GM18867 (cell line): ENCODE measurements at regions not wholly inside any gene's neighbourhood (a gene's known extent, or its start where the extent isn't known, plus 50 kb on each side); places are given as distances from the start of the nearest gene placed in this dataset.
A peak's percentile ranks its signal among the peaks of the same experiment; 100 is the strongest.
"Not testable (repeated sequence)": the region's sequence is repeated elsewhere in the genome, so short reads cannot be mapped to it uniquely, and the experiment has no call there.

ENCODE experiments used
- ATAC-seq: cut with Tn5 transposase; IDR thresholded peaks from one replicate; pipeline ENCODE4 v1.9.1; 2021; ENCODE audit warnings: mild to moderate bottlenecking, moderate library complexity; ENCODE audit not compliant: unreplicated experiment

DNA sequence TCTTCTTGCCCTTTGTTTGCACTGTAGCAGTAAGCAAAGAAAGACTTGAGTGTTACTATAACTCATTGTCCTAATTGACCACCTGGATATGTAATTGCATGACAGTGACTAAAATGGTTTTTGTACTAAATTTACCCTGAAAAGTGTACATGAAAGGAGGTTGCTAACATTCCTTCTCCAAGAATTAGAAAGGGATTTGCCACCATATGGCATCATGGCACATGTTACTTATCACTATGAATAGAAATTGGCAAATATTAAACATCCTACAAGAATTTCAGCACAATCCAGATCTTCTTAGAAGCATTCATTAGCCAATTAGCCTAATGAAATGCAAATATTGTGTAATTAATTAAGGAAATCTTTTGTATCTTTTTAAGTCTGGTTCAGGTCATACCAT is 834.2 kb downstream of the STPG2 start:
- ATAC-seq, result no peak

DNA sequence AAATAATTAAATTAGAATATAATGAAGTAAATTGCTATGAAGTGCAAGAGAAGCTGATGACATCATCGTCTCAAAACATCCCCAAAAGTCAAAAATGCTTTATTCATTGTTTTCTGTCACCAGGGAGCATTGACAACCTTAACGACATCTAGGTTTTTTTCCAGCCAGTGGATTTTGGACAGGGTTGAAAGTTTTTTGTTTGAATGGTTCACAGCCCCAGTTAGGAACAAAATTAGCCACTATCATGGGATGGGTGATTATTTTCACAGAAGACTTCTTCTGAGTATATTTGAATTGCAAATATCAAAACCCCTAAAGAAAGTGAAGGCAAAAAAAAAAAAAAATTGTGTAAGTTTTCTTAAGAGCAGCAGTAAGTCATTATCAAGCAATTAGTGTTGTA is 826.1 kb downstream of the STPG2 start:
- ATAC-seq, result no peak

DNA sequence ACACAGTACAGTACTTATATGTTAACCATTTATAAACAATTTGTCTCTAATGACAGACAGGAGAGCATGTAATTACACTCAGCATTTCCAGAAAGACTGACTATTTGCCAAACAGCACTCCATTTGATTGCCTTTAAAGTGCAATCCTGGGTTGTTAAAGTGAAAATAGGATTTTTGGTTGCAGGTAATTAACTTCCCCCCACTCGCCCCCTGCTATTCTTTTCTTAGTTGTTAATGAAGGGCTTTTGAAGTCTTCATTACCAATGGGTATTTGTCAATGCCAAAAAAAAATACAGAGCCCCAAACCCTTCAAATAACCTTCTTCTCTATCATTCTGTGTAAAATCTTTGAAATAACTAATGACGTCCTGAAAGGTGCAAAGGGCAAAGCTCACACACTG is 825.6 kb downstream of the STPG2 start:
- ATAC-seq, result no peak

DNA sequence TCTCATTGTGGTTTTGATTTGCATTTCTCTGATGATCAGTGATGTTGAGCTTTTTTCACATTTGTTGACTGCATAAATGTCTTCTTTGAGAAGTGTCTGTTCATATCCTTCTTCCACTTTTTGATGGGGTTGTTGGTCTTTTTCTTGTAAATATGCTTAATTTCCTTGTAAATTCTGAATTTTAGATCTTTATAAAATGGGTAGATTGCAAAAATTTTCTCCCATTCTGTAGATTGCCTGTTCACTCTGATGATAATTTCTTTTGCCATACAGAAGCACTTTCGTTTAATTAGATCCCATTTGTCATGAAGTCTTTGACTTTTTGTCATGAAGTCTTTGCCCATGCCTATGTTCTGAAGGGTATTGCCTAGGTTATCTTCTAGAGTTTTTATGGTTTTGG is 817.5 kb downstream of the STPG2 start:
- ATAC-seq, result not testable (repeated sequence)

DNA sequence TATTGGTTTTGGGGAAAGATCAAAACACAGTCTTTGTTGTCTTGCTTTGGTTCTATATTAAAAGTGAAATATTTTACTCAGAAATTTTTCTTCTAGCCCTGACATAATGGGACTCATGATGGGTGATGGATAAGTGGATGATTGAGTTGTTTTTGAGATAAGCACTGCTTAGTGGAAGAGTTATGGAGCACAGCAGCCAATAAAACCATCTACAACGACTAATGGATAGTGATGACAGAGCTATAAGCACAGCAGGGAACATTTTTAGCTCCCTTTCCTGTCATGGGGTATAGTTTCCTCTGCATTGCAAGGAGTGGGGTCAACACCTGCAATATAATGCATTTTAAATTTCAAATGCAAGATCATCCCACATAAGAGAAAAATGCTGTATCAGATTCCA is 812.4 kb downstream of the STPG2 start:
- no peak for ATAC-seq

DNA sequence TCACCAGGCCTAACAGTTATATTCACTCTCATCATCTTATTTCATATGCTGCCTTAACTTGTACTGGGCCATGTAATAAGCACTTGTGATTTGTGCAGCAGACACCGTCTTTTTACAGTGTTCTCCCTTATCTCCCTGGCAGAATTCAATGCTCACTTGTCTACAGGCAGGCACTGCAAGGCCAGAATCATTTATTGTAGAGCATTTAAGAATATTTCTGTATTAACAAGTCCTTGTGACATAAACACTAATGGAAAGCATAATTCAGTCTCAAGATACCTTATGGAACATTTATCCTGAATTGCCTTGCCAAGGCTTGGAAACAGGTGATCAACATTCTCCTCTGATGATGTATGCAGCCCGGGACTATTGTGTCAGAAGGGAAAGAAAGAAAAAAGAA is 808.9 kb downstream of the STPG2 start:
- ATAC-seq, result no peak

DNA sequence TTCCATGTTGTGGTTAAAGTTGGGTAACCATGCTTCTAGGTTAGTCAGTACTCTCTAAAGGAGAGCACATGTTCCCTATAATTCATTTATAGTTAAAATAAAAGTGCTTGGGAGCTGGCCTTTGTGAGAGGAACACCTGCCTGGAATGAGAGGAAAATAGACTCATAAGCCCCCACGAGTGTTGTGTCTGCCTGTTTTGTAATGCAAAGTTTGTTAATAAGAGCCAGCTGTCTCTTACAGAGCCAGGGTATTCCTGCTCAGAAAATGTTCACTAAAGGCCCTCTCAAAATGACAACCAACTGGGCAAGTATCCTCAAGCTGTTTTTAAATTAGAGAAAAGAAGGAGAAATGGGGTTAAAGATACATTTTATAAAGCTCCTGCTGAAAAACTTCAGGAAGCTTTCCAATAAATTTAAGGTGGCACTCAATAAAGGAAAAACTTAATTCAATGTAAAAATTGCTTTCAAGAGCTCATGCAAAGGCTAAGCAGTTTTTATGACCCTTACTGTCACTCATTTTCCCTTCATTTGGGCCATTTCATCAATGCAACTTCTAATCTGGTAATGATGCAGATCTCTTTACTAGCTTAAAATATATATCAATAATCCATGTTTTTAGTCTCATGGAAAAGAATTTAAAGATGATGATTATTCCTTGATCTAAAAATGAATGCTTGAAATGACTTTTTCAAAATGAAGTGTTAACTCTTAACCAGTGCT is 793.6 kb downstream of the STPG2 start:
- ATAC-seq, result no peak

DNA sequence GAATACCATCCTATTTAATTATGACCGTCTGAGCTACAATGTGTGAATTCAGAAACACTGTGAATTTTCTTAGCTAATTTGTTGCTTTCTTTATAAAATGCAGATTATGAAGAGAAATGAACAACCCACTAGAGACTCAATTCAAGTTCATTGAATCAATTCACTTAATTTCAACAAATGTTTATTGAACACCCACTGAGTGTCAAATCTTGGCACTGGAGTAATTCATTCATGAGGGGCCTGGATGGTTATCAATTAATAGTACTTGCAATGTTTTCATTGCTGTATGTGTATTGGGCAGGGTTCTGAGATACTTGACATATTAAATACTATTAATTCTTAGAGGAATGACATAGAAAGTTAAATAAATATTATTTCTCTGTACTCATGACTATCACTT is 789.4 kb downstream of the STPG2 start:
- ATAC-seq, result no peak

DNA sequence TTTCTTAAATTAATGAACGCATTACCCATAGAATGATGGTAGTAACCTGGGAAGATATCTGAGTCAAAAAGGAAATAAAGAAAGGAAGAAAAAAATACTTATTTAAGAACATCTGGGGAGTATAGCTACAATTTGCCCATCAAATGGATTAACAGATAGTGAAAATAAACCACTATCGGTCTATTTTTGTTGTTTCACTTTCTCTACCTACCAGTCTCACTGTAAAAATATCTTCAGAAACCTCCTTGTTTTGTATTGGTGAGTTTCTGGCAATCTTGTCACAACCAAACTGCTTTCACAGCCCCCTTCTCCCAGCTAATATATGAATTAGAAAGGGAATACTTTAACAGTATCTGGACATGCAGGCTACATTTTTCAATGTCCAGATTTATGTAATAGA is 783.5 kb downstream of the STPG2 start:
- peak; percentile 91 for ATAC-seq

DNA sequence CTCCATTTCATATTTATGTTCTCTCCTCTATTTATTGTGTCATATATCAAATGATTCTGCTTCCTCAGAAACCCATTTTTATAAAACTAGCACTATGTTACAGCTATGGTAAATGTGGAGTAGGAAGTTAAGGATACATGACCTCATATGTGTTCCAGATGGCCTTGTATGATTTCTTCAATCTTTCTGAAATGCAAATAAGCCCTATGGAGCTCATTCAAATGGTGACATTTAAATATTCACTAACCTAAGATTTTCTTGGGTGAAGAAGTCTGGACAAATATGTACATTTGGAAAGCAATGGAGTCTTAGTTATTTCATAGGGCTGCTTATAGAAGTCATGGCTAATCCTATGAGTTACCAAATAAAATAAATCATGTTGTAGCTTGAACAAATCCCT is 782.5 kb downstream of the STPG2 start:
- no peak for ATAC-seq

DNA sequence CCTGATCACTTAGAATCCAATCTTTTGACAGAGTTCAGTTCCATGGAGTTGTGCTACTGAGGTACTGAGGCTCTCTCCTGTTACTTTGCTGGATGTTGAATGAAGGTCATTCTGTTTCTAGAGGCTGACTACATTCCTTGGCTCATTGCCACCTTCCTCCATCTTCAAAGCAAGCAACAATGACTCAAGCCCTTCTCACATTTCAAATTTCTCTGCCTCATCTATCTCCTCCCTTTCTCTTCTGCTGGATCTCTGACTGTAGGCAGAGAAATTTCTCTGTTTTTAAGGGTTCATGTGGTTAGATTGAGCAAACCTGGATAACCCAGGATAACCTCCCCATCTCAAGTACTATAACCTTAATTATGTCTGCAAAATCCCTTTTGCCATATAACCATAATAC is 775.4 kb downstream of the STPG2 start:
- ATAC-seq, result no peak

DNA sequence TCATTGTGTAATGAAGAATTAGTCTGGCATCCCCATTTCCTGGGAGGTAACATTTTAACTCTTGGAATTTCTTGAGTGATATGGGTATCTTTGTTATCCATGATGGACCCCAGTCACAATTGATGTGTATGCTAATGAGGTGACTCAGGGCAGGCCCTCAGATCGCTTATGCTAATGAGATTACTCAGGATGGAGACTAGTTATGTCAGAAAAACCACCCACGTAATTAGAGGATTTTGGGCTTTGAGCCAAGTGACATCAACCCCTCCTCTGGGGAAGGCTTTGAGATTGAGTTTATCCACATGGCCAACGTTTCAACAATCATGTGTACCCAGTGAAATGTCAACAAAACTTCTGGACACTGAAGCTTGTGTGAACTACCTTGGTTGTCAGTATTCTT is 772.7 kb downstream of the STPG2 start:
- ATAC-seq, result no peak

DNA sequence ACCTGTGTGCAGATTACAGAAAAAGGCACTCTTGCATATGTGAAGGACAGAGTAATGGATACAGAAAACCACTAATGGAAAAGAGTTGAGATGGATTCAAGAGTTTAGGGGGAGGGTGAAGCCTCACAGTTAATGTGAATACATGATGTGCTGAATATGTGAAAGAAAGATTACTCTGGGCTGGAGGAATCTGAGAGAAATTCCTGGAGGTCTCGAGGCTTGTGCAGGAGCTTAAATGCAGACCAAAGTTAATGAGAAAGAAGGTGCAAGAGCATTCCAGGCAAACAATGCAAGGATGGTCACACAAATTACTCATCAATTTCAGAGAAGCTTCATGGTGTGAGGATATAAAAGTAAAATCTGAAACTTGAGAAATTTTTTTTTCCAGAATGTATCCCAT is 768.8 kb downstream of the STPG2 start:
- no peak for ATAC-seq

DNA sequence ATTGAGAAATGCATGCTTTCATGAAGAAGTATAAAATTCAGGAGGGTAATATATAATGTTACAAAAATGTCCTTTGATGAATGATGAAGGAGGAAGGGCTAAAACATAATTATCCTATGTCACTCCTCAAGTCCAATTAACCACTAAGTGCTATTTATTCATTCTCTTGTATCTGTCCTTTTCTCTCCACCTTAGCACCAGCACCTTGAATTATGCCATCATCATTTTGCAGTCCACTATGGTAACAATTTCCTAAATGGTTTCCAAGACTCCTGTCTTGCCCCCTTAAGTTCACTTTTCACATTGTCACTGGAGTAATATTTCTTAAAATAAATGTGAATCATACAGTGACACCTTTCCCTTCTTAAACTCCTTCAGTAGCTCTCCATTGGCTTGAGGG is 756.3 kb downstream of the STPG2 start:
- ATAC-seq, result no peak

DNA sequence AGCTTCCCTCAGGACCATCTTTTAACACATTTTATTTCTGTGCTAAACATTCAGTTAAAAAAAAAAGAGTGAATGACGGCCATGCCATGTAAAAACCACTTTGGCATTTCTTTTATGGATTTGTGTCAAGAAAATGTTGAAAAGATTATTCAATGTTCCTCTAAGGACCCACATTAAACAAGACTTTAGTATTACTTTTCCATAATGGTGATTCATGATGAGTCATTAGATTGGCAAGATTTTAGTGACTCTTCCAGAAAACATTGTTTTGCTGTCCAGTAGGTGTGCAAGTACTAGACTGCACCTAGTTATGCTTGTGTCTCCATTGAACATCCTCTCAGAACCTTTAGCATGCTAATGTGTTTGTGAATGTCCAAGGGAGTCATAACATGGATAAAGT is 748.6 kb downstream of the STPG2 start:
- no peak for ATAC-seq

DNA sequence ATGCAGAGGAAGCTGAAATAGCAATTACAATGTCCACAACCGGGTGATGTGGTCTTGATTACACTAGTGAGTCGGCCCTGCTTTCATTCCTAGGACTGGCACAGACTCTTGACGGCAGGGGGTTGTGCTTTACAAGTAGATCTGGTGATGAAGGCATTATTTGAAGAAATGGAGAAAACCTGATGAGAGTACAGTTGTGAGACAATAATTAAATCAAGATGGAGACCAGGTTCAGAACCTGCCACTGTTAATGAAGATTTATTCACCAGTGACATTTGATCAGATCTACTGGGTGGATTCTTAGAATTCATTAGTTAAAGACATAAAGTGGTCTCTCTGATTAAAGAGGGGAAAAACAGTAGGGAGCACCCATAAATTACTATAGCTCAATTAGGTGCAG is 747.2 kb downstream of the STPG2 start:
- ATAC-seq, result no peak

DNA sequence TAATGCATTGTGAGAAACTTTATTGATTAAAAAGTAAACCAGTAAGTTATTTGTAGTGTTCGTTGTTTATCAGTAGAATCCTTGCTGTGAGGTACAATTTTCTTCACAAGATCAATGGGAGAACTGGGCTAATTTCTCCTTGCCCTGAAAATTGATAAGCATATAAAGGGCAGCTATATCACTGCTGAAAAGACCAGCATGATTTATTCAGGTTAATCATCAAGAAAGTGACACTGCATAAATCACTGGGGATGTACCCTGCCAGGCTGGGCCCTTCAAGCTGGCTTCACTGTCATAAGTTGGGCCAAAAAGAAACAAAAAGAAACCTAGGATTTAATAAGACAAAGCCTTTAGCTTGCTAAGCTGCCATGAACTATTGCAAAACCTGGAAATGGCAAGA is 746.7 kb downstream of the STPG2 start:
- ATAC-seq, result no peak

DNA sequence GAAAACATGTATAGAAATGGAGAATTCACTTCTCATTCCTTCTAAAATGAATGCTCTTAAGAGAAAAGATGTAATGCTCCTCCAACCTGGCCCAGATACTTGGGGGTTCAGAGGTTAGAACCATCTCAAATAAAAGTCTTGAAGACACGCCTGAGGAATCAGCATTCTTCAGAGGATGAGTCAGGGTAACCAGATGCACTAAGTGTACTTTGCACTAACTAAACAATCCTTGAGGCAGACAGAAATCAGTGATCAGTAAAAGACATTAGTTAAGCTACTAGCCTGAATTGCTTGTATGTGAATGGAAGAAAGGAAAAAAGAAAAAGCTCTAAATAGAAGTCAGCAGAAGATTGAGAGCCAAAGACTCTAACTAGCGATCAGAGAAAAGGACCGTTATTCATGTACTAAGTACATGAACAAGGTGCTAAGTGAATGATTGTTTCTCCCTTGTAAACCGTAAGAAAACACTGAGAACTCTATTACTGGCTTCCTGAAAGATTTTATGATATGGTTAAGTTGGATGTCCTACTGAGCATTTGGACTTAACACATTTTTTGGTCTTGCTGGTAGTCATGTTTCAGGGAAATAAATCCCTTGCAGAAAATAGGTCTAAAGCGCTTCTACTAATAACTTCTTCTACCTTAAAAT is 738.3 kb downstream of the STPG2 start:
- ATAC-seq, result no peak

DNA sequence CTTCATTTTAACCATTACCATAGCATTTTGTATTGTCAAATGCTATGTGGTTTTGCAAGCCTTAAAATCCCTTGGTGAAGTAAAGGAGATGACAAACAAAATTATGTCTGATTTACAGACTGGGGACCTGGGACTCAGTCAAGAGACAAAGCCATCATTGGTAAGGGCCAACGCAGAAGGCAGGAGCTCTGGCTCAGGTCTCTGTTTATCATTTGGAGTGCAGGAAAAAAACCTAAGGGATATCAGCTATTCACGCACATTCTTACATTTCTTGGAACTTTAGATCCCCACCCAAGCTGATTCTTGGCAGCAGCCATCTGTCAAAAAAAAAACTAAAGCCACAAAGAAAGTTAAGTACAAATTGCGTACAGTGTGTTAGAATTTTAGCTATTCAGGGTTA is 731.9 kb downstream of the STPG2 start:
- ATAC-seq, result no peak

DNA sequence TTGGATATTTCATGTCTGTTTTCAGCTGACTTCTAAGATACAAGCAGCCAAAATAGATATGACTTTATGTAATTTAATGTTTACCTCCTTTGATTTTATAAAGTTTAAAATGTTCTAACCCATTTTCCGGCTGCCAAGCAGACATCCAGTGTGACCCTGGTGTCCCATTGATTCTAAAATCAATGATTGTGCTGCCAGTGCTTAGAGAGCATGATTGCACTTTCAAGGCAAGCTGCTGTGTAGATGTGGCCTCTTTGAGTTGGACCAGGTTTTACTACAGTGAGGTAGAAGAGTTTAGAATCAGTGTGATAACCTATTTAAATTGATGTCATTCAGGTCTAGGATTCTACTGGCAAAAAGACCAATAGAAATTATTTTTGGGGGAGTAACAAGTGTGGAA is 730.9 kb downstream of the STPG2 start:
- no peak for ATAC-seq

DNA sequence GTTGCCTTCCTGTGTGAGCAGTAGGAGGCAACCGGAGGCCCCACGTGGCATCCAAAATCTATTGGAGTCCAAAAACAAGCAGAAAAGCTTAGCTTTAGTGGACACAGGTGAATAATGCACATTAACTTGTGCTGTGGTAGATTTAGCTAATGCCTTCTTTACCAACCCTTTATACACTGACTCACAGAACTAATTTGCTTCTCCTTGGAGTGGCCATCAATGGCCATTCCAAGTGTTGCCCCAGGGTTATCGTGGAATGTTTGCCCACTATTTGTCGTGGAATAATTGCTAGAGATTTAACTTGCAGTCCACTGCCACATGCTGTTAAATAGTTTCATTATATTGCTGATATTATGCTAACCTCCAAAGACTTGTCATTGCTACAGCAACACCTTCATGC is 729.1 kb downstream of the STPG2 start:
- no peak for ATAC-seq

DNA sequence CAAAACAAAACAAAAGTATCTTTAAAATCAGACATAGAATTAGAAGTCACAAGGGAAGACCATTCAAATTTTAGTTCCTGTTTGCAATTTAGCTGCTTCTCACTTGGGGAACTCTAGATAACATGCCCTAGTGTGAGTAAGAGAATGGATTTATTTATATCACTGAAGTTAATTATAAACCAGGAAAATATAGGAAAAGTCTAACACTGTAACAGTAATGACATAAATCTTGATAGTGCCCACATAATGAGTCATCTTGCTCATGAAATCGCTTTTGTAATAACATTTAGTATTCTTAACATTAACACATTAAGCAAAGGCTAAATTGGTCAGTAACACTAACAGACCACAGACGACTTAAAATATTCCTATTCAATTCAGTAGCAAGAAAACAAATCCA is 710.7 kb downstream of the STPG2 start:
- ATAC-seq, result no peak
